Neuron (in vitro differentiated cells): ENCODE measurements at regions not wholly inside any gene's neighbourhood (a gene's known extent, or its start where the extent isn't known, plus 50 kb on each side); places are given as distances from the start of the nearest gene placed in this dataset.

Source experiments
- H2AFZ ChIP-seq: one replicate; pipeline ENCODE4 v1.6.1; 2013; ENCODE audit warnings: low read depth, mild to moderate bottlenecking, inconsistent platforms, low read length, moderate library complexity
- H3K27me3 ChIP-seq: one replicate; pipeline ENCODE4 v1.6.1; 2013; ENCODE audit warnings: low read length; ENCODE audit not compliant: insufficient read depth
- H3K36me3 ChIP-seq: one replicate; pipeline ENCODE4 v1.6.1; 2013; ENCODE audit warnings: low read length; ENCODE audit not compliant: insufficient read depth
- H3K4me1 ChIP-seq: one replicate; pipeline ENCODE4 v1.6.1; 2013; ENCODE audit warnings: low read length; ENCODE audit not compliant: insufficient read depth
- H3K4me3 ChIP-seq: 2 replicates; pipeline ENCODE4 v1.5.1; 2013; ENCODE audit warnings: mild to moderate bottlenecking, low read length, moderate library complexity
- H3K9me3 ChIP-seq: one replicate; pipeline ENCODE4 v1.6.1; 2013; ENCODE audit warnings: low read length

DNA sequence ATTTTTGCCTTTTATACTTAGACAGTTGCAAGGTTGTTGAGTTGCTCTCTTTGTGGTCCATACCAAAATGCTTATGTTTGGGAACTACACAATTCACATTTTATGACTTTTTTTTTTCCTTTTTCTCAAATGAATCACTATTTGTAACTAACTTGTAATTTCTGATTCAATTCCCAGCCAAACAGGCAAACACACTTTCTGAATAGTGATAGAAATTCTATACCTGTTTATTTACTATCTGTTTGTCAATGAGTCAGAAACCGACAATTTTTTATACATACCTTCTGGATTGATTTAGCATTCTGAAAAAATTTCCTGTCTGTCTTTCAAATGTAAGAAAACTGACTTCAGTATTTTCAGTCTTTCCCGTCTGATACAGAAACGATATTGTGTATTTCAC is 69.1 kb downstream of the MBL2 start:
- H3K9me3 ChIP-seq: no peaks in the 10 kb centered on the region
- no peak overlapping the region for H2AFZ ChIP-seq
- no peaks in the 10 kb centered on the region for H3K4me1 ChIP-seq
- no peaks in the 10 kb centered on the region for H3K36me3 ChIP-seq
- no peaks in the 10 kb centered on the region for H3K27me3 ChIP-seq
- no peak overlapping the region for H3K4me3 ChIP-seq

DNA sequence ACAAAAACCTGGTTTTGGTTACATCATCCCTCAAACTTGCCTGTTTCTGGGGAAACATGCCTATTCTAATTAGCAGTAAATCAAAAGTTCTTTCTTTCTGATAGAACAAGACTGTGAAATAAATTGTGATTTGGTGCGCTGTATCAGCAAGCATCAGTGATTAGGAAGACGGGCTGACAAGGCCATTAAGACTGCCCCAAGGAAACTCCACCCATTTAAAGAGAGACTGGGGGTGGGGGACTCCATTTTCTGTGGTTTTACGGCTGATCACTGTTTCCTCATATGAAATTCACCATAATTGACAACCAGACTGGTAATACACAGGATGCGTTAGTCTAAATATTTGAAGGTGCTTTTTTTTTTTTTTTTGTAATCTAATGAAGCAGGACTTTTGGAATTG is 68.7 kb downstream of the MBL2 start:
- H3K4me3 ChIP-seq: no peak overlapping the region

DNA sequence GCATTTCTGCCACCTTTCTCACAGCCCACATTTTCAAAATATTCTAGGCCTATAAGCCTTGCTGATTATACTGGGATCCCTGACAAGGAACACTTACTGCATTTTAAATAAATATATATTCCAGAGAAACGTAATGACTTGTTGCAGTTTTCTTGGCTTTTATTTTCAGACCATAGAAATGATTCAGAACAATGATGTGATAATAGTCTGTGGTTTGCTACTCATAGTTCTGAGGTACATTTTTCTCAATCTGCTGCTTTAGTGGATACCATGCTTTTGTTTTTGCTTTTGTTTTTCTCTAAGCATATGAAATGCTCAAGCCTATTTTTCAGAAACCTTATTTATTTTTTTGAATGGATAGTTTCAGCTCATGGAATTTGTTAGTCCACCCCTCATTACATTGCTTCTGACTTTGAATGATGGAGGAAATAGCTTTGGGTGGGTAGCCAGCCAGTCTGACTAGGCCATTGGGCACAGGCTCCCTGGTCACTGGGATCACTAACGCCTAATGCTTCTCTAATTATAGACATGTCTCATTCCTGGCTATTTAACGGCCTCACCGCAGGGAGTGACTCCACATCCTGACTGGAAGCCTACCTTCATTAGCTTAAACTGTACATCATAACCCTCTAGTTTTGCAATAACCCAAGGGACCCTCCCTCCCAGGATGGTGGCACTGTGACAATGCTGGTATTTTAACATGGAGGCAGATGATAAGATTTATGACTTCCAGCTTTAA is 66.1 kb downstream of the MBL2 start:
- H2AFZ ChIP-seq: no peak overlapping the region
- H3K4me1 ChIP-seq: no peaks in the 10 kb centered on the region
- no peaks in the 10 kb centered on the region for H3K27me3 ChIP-seq
- H3K9me3 ChIP-seq: no peaks in the 10 kb centered on the region
- H3K36me3 ChIP-seq: no peaks in the 10 kb centered on the region
- H3K4me3 ChIP-seq: no peak overlapping the region

More for the DNA sequence above, 68.7 kb downstream of the MBL2 start:
- Histone ChIP-seq H3K36me3 (no peaks in the 10 kb centered on the region), H2AFZ (no peak overlapping the region), H3K4me1 (no peaks in the 10 kb centered on the region), H3K27me3 (no peaks in the 10 kb centered on the region), H3K9me3 (no peaks in the 10 kb centered on the region)
